GM23338 (cell line): ENCODE measurements at regions not wholly inside any gene's neighbourhood (a gene's known extent, or its start where the extent isn't known, plus 50 kb on each side); places are given as distances from the start of the nearest gene placed in this dataset.

Experiments
- CTCF ChIP-seq, 2 experiments: fragments of 200-600 bp in 1 of 2; sonication (generic) in 1 of 2; conservative IDR thresholded peaks; 2 replicates each; pipeline versions ENCODE4 v1.5.1 to v1.6.1; 2016 to 2017; ENCODE audit warnings: antibody characterized with exemption in 2 of 2, low read depth in 2 of 2, mild to moderate bottlenecking in 2 of 2, moderate library complexity in 1 of 2
- EZH2 ChIP-seq: fragments of 200-600 bp; sonication (generic); IDR thresholded peaks from one replicate; pipeline ENCODE4 v1.8.0; 2017; ENCODE audit warnings: antibody characterized with exemption, mild to moderate bottlenecking, low read depth; ENCODE audit not compliant: unreplicated experiment
- EZH2phosphoT487 ChIP-seq: fragments of 200-600 bp; sonication (generic); IDR thresholded peaks from one replicate; pipeline ENCODE4 v1.8.1; 2018; ENCODE audit warnings: antibody characterized with exemption; ENCODE audit not compliant: unreplicated experiment
- POLR2AphosphoS5 ChIP-seq: IDR thresholded peaks from 2 replicates; pipeline ENCODE4 v1.6.1; 2016; ENCODE audit warnings: antibody characterized with exemption, low read depth
- REST ChIP-seq: IDR thresholded peaks from one replicate; pipeline ENCODE4 v1.6.1; 2018; ENCODE audit warnings: antibody characterized with exemption; ENCODE audit not compliant: unreplicated experiment

GRCh38 chr1:219330669-219331068 is 157.0 kb downstream of the LYPLAL1 start:
- TF ChIP-seq CTCF (conservative IDR thresholded peaks at IDR 0.05; ENCODE audit: low read depth in 2 of 2) = no peak
- TF ChIP-seq POLR2AphosphoS5 = no peak
- no peak for TF ChIP-seq REST
- TF ChIP-seq EZH2phosphoT487 = no peak
- no peak for TF ChIP-seq EZH2
